Lower leg skin (tissue), 4 donors: ENCODE measurements at regions not wholly inside any gene's neighbourhood (a gene's known extent, or its start where the extent isn't known, plus 50 kb on each side); places are given as distances from the start of the nearest gene placed in this dataset.

Source experiments
- DNase-seq, 2 donors: peaks; one replicate each; pipeline ENCODE4 v3.0.0-alpha.2; 2019; ENCODE audit warnings: low spot score in 2 of 2
- H3K4me3 ChIP-seq: fragments of 200-600 bp; sonication (generic); 2 replicates; pipeline ENCODE4 v1.5.1; 2017; ENCODE audit warnings: mild to moderate bottlenecking, low read depth; ENCODE audit not compliant: poor library complexity, severe bottlenecking
- CTCF ChIP-seq, 3 donors: fragments of 450-650 bp; IDR thresholded peaks; one replicate each; pipeline ENCODE4 v1.5.1; 2016; ENCODE audit warnings: antibody characterized with exemption in 3 of 3, mild to moderate bottlenecking in 3 of 3, moderate library complexity in 2 of 3
- POLR2A ChIP-seq, 2 donors: fragments of 450-650 bp; IDR thresholded peaks; one replicate each; pipeline ENCODE4 v1.6.1; 2016 to 2017; ENCODE audit warnings: antibody characterized with exemption in 2 of 2, mild to moderate bottlenecking in 1 of 2, moderate library complexity in 1 of 2
- WGBS, 2 donors: methylation state at CpG; one replicate each; pipeline ENCODE4 v1.1.5; 2018; 5-methylcytosine and 5-hydroxymethylcytosine counted together
- intact Hi-C: fragments of 100-400 bp; cut with DNase I; formaldehyde crosslinking; loops from one replicate; pipeline ENCODE4 v1.15.0; 2023; ENCODE audit warnings: low total_unique reads

- intact Hi-C loops: no loop called here
- no peak for DNase-seq
- 77 to 91% methylated on average over 4 of the region's 4 CpGs for WGBS, 2 donors
- no peak overlapping the region for H3K4me3 ChIP-seq
- TF ChIP-seq CTCF (IDR thresholded peaks at IDR 0.05) (no peak), POLR2A (IDR thresholded peaks at IDR 0.05) (no peak)
These were observed 162.9 kb upstream of the DIPK2B start for GRCh38 chrX:45363596-45363995.

GRCh38 chrX:45360571-45360970 is 159.9 kb upstream of the DIPK2B start:
- intact Hi-C loops: no loop called here
- WGBS, 2 donors: 73 to 88% methylated on average over 1 of the region's 1 CpG
- no peak overlapping the region for H3K4me3 ChIP-seq
- DNase-seq: no peak
- TF ChIP-seq POLR2A (IDR thresholded peaks at IDR 0.05) (no peak), CTCF (IDR thresholded peaks at IDR 0.05) (no peak)

GRCh38 chrX:45358392-45358791 is 157.7 kb upstream of the DIPK2B start:
- intact Hi-C loops: no loop called here
- TF ChIP-seq CTCF (IDR thresholded peaks at IDR 0.05): no peak
- no peak for TF ChIP-seq POLR2A (IDR thresholded peaks at IDR 0.05)
- 50 to 53% methylated on average over 1 of the region's 1 CpG for WGBS, 2 donors

GRCh38 chrX:45353456-45353855 is 152.8 kb upstream of the DIPK2B start:
- TF ChIP-seq CTCF (IDR thresholded peaks at IDR 0.05) (no peak), POLR2A (IDR thresholded peaks at IDR 0.05) (no peak)

More at GRCh38 chrX:45358392-45358791, 157.7 kb upstream of the DIPK2B start:
- no peak for DNase-seq
- H3K4me3 ChIP-seq: no peak overlapping the region

GRCh38 chrX:45352611-45353010 is 151.9 kb upstream of the DIPK2B start:
- no peak for DNase-seq
- TF ChIP-seq CTCF (IDR thresholded peaks at IDR 0.05) (no peak), POLR2A (IDR thresholded peaks at IDR 0.05) (no peak)
- no peak overlapping the region for H3K4me3 ChIP-seq
- WGBS, 2 donors: 33 to 54% methylated on average over 2 of the region's 2 CpGs
- intact Hi-C loops: no loop called here

More at GRCh38 chrX:45353456-45353855, 152.8 kb upstream of the DIPK2B start:
- intact Hi-C loops: no loop called here
- 42 to 53% methylated on average over 3 of the region's 3 CpGs for WGBS, 2 donors
- no peak overlapping the region for H3K4me3 ChIP-seq
- no peak for DNase-seq

GRCh38 chrX:45351478-45351877 is 150.8 kb upstream of the DIPK2B start:
- no peak overlapping the region for H3K4me3 ChIP-seq
- no peak for DNase-seq
- 51 to 57% methylated on average over 1 to 2 of the region's 2 CpGs for WGBS, 2 donors
- intact Hi-C loops: no loop called here
- no peak for TF ChIP-seq POLR2A (IDR thresholded peaks at IDR 0.05)
- TF ChIP-seq CTCF (IDR thresholded peaks at IDR 0.05): no peak
